ENCODE measurements at regions not wholly inside any gene's neighbourhood (a gene's known extent, or its start where the extent isn't known, plus 50 kb on each side); places are given as distances from the start of the nearest gene placed in this dataset.

DNA sequence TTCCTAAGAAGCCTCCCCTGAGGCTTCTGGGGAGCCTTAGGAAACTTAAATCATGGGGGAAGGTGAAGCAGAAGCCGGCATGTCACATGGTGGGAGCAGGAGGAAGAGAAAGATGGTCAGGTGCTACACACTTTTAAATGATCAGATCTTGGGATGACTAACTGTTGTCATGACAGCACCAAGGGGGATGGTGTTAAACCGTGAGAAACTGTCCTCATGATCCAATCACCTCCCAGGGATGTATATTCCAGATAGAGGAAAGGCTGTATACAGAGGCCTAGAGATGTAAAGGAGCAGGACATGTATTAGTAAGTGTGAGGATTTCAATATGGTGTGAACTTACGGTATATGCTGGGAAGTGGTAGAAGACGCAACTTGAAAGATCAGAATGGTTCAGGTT, 121.1 kb downstream of the CAND1 start:
- TF ChIP-seq, protein P1, sequence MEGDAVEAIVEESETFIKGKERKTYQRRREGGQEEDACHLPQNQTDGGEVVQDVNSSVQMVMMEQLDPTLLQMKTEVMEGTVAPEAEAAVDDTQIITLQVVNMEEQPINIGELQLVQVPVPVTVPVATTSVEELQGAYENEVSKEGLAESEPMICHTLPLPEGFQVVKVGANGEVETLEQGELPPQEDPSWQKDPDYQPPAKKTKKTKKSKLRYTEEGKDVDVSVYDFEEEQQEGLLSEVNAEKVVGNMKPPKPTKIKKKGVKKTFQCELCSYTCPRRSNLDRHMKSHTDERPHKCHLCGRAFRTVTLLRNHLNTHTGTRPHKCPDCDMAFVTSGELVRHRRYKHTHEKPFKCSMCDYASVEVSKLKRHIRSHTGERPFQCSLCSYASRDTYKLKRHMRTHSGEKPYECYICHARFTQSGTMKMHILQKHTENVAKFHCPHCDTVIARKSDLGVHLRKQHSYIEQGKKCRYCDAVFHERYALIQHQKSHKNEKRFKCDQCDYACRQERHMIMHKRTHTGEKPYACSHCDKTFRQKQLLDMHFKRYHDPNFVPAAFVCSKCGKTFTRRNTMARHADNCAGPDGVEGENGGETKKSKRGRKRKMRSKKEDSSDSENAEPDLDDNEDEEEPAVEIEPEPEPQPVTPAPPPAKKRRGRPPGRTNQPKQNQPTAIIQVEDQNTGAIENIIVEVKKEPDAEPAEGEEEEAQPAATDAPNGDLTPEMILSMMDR (conservative IDR thresholded peaks at IDR 0.05; ENCODE audit: control insufficient read depth, insufficient read depth, low read depth, low read length), result no peak
- no peak overlapping the region for H3K4me3 ChIP-seq (ENCODE audit: control insufficient read depth, low read depth, low read length)
- DNase-seq (ENCODE audit: low read depth), result peak; percentile 12

DNA sequence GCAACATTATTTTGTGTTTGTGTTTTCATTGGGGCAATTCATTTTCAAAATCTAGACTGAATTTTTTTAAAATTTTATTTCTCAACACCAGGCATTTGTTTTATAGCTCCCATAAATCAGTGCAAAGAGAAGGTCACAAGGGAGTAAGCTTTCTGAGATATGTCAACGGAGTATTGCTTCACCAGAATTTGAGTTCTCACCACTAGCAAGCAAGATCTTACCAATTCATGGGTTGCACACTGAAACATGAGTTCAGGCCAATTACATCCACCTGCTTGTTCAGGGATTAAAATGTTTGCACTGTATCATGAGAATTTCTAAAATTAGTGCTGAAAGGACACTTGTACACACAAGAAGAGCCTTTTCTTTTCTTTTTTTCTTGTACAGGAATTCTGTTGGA, 121.9 kb downstream of the CAND1 start:
- TF ChIP-seq, protein P1 (conservative IDR thresholded peaks at IDR 0.05; ENCODE audit: control insufficient read depth, insufficient read depth, low read depth, low read length), result no peak
- no peak overlapping the region for H3K4me3 ChIP-seq (ENCODE audit: control insufficient read depth, low read depth, low read length)
- DNase-seq (ENCODE audit: low read depth), result peak; percentile 15

DNA sequence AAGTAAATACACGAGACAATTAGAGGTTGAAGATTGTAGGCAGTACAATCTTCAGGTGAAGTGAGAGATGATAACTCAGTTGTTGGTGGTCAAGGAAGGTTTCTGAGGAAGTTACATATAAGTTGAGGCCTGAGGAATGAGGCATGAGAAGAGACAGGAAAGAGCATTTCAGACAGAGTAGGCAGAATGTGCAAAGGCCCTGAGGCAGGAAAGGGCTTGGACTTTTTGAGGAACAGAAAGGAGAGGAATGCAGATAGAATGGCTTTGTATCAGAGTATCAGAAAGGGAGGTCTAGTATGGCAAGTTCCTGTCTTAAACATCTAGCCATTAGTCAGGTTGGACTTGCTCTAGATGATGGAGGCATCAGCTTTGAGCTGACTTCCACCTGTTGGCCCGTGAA, 122.5 kb downstream of the CAND1 start:
- no peak for DNase-seq (ENCODE audit: low read depth)
- H3K4me3 ChIP-seq (ENCODE audit: control insufficient read depth, low read depth, low read length), result no peak overlapping the region
- TF ChIP-seq, protein P1 (conservative IDR thresholded peaks at IDR 0.05; ENCODE audit: control insufficient read depth, insufficient read depth, low read depth, low read length), result no peak

DNA sequence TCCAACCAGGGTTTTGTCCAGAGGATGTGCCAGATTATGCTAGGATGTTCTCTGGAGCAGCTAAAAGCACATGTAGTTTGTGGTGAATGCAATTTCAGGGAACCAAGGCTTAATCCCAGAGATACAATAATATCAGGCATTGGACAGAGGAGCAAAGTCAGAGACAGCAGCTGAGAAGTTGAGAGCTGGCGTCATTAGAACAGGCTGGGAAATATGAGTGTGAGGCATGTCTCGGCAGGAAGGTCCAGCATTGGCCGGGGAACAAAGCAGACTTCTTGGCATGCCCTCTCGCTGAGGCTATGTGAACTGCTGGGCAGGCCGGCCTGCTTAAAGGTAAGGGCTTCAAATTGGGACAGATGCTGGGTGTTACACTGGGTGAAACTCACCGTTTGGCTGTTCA, 125.4 kb downstream of the CAND1 start:
- peak; percentile 72 for DNase-seq (ENCODE audit: low read depth)
- H3K4me3 ChIP-seq (ENCODE audit: control insufficient read depth, low read depth, low read length), result no peak overlapping the region
- TF ChIP-seq, protein P1 (conservative IDR thresholded peaks at IDR 0.05; ENCODE audit: control insufficient read depth, insufficient read depth, low read depth, low read length), result peak; percentile 34

DNA sequence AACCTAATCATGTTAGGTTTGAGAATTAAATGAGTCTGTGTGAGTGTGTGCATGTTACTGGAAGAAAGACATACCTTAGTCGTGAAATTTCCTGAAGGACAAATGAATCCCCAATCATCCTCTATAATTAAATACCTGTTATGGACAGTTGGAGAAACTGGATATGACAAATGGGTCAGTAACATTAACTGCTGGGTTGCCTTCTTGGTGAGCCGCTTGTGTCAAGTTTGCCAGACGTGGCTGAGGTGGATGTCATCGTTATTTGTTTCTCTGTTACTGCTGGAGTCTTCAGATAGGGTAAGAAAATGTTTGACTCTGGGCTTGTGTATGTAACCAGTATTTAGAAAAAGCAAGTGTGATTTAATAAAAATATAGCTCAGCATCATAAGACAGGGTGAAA, 131.6 kb downstream of the CAND1 start:
- H3K4me3 ChIP-seq (ENCODE audit: control insufficient read depth, low read depth, low read length), result no peak overlapping the region
- no peak for DNase-seq (ENCODE audit: low read depth)
- TF ChIP-seq, protein P1 (conservative IDR thresholded peaks at IDR 0.05; ENCODE audit: control insufficient read depth, insufficient read depth, low read depth, low read length), result no peak

DNA sequence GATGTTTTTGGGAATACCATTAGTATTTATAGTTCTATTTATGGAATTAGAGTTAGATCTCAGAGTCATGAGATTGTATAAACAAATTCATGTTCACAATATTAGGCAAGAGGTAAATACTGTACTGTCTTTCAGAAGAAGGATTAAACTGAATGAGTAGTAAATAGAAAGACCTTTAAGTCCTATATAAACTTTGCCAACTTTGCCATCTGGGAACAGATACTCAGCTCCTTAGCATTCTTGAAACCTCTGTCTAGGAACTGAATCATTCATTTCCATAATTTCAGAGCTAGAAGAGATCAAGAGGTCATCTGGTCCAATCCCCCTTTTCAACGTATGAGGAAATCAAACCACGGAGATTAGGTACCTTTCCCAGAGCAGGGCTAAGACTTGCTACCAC, 141.1 kb downstream of the CAND1 start:
- TF ChIP-seq, protein P1 (conservative IDR thresholded peaks at IDR 0.05; ENCODE audit: control insufficient read depth, insufficient read depth, low read depth, low read length), result no peak
- DNase-seq (ENCODE audit: low read depth), result peak; percentile 53
- H3K4me3 ChIP-seq (ENCODE audit: control insufficient read depth, low read depth, low read length), result no peak overlapping the region

DNA sequence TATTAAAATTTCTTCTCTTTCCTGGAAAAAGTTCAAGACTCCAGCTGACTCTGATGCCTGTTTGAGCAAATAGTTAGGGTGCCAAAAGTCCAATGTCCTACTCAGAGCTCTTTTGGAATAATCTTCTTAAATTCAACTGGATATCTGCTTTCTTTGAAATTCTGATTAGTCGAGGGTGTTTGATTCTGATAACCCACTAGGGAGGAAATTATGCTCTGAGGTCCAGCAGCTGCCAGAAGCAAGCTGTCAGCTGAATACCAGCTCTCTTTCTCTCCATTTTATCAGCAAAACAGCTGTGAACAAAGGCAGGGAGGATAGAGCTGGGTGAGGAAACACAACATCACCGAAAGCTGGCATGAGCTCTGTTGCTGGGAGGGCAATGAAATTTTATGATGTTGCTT, 141.5 kb downstream of the CAND1 start:
- DNase-seq (ENCODE audit: low read depth), result no peak
- H3K4me3 ChIP-seq (ENCODE audit: control insufficient read depth, low read depth, low read length), result no peak overlapping the region

More for the DNA sequence above, 141.5 kb downstream of the CAND1 start:
- TF ChIP-seq, protein P1 (conservative IDR thresholded peaks at IDR 0.05; ENCODE audit: control insufficient read depth, insufficient read depth, low read depth, low read length), result no peak

Measured in fibroblast of mammary gland (primary cell).